DMS 273 (cell line): ENCODE measurements at regions not wholly inside any gene's neighbourhood (a gene's known extent, or its start where the extent isn't known, plus 50 kb on each side); places are given as distances from the start of the nearest gene placed in this dataset.
"Not testable (repeated sequence)": the region's sequence is repeated elsewhere in the genome, so short reads cannot be mapped to it uniquely, and the experiment has no call there.

ENCODE experiments used
- DNase-seq: peaks from one replicate; lab custom pipeline; 2025; ENCODE audit not compliant: unreplicated experiment; lab: John Stamatoyannopoulos, UW

DNA sequence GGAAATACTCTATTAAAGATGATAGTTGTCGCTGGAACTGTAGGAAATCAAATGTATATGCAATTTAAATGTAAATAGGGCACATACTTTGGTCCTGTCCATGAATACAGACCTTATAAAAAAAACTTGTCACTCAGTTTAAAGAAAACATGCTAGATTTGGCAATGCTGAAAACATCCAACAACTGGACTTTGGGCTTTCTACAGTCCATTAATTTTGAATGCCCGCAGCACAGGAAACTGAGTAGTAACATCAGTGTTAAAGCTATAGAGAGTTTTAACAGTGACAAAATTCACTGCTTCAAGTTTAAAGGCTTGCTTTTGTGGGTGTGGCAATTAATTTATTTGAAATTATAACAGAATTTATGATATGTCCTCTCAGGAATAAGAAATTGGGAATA is 578.4 kb downstream of the TRIML1 start:
- DNase-seq, result no peak

GRCh38 chr4:188719794-188720193 is 580.6 kb downstream of the TRIML1 start:
- DNase-seq, result no peak

GRCh38 chr4:188722911-188723310 is 583.7 kb downstream of the TRIML1 start:
- DNase-seq, result no peak

GRCh38 chr4:188727746-188728145 is 588.5 kb downstream of the TRIML1 start:
- no peak for DNase-seq

GRCh38 chr4:188728359-188728758 is 589.1 kb downstream of the TRIML1 start:
- DNase-seq, result no peak

- no peak for DNase-seq
These were observed 592.9 kb downstream of the TRIML1 start for GRCh38 chr4:188732131-188732530.

DNA sequence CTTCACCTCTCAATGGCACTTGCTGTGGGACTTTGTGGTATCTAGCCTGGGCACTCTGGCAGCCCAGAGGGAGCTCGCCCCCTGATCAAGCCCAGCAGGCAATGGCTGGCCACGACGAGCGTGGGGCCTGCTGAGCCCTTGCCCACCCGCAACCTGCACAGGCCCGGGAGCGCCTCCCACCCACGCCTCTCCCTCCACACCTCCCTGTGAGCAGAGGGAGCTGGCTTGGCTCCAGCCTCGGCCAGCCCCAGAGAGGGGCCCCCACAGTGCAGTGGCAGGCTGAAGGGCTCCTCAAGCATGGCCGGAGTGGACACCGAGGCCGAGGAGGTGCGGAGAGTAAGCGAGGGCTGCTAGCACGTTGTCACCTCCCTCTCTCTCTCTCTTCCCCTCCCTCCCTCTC is 595.8 kb downstream of the TRIML1 start:
- no peak for DNase-seq

DNA sequence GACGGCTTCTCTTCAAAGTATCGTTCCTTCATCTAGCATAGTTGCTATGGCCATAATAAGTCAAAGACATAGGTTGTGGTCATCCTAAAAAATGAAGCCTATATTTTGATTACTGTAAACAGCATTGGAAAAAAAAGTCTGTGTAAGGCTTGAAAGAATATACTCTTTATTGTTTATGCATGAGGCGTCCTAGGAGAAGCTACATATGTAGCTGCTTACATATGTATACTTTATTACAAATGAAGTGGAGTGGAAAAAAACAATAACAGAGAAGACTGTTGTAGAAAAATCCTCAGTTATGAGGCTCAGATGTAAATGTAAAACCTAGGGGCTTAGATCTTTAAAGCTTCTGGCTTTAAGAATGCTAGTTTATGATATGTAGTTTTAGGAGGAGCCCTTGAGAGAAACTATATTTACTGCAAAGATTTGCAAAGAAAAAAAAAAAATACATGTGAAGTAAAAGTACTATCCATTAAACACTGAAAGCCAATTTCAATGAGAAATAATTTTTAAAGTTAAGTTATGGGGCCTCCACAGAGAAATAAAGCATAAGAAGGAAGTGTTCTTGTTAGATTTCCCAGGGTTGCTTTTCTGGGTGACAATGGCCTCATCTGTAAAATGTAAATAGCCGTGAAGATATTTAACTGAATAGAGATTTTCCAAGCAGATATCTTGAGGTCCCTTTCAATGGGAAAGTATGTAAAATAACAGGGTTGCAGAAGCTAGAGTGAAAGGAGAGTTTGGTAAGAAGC is 598.2 kb downstream of the TRIML1 start:
- no peak for DNase-seq

GRCh38 chr4:188738290-188738689 is 599.0 kb downstream of the TRIML1 start:
- DNase-seq, result peak; percentile 1

DNA sequence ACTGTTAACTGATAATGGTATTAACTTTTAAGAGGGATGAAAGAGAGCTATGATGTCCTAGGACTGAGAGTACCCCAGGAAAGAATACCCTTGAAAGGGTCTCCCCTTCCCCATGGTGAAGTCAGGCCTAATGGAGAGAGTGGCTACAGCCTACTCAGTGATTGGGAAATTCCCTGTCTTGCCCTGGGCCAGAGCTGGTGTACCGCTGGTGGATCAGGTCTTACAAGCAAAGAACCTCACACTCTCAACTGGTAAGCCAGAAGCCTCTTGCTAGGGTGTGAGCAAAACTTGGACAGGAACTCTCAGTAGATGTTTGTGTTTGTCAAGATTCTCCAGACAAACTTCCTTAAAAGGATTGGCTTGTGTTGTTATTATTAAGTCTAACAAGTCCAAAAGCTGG is 600.9 kb downstream of the TRIML1 start:
- not testable (repeated sequence) for DNase-seq

DNA sequence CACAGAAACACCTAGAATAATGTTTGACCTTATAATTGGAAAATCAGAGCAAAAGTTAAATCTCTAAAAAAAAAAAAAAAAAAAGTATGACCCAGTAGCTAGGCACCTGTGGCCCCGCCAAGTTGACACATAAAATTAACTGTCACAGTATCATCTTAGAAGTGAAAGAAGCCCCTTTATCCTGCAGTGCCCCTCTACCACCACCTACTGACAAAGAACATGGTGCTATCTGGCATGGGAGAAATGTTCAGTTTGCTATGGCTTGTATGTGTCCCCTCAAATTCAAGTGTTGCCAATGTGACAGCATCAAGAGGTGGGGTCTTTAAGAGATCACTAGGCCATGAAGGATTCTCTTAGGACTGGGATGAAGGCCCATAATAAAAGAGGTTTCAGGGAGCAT is 601.5 kb downstream of the TRIML1 start:
- DNase-seq, result not testable (repeated sequence)

DNA sequence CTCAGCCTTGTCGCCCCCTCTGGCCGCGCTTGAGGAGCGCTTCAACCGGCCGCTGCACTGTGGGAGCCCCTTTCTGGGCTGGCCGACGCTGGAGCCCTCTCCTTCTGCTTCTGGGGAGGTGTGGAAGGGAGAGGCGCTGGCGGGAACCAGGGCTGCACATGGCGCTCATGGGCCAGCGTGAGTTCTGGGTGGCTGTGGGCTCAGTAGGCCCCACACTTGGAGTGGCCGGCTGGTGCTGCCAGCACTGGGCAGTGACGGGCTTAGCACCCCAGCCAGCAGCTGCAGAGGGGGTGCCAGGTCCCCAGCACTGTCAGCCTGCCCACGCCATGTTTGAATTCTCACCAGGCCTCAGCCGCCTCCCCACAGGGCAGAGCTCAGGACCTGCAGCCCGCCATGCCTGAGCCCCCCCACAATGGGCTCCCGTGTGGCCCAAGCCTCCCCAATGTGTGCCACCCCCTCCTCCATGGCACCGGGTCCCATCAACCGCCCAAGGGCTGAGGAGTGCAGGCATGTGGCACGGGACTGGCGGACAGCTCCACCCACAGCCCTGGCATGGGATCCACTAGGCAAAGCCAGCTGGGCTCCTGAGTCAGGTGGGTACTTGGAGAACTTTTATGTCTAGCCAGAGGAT is 615.2 kb downstream of the TRIML1 start:
- DNase-seq, result no peak

DNA sequence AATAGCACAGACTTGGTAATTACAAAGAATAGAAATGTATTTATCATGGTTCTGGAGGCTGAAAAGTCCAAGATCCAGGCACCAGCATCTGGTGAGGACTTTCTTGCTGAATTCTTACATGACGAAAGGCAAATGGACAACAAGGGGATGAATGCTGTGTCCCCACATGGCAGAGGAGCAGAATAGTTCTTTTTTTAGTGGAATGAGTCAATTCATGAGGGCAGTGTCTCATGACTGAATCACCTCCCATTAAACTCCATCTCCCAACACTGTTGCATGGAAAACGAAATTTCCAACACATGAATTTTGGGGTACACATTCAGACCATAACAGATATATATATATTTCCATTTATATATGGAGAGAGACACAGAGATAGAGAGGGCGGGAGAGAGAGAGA is 628.3 kb downstream of the TRIML1 start:
- DNase-seq, result no peak

DNA sequence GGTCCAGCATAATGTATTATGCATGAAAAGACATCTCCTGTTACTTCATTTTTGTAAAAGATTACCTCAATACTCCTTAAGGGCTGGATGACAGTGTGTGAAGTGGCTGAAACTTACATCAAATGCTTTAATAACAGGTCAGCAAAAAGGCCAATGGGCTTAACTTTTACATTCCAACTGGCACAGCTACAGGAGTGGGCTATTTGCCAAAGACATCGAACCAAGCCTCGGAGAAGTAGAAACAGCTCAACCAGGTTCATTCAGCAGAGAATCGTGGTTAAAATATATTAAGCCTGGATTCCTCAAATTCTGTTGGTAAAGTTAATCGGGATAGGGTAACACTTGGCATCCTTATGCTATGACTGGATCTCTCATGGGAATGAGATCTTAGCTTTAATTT is 639.7 kb downstream of the TRIML1 start:
- no peak for DNase-seq

- DNase-seq, result no peak
These were observed 640.3 kb downstream of the TRIML1 start for GRCh38 chr4:188779581-188779980.

DNA sequence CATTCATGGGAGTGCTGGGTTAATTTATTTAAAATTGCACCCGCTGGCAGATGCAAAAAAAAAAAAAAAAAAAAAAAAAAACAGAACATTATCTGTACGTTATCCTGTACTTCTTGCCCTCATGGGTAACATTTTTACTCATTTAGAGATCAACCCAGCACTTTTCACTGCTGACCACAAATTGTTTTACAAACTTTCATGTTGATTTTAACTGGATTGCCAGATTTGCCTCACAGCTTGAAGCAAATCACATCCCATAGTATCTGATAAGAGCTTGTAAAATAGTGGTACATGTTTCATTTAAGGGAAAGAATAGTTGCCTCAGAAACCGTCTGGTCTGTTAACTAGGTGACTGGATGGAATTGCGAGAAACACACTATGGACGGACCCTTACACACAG is 640.8 kb downstream of the TRIML1 start:
- DNase-seq, result no peak

DNA sequence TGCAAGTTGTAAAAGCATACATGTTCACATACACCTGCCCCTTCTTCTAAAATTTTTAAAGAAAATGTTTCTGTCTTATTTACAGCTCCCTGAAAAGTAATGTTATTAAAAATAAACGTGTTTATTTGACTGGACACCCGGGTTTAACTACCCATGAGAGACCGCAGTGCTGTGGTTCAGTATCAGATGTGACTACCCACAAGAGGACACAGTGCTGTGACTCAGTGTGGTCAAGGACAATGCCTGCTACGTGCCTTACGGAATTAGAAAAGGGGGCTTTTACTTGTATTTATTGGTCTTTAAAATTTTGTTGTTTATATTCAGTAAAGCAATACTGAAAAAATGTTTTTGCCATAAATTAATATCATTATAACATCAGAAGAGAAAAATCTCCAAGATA is 641.4 kb downstream of the TRIML1 start:
- no peak for DNase-seq

GRCh38 chr4:188781655-188782054 is 642.4 kb downstream of the TRIML1 start:
- DNase-seq, result peak; percentile 0

DNA sequence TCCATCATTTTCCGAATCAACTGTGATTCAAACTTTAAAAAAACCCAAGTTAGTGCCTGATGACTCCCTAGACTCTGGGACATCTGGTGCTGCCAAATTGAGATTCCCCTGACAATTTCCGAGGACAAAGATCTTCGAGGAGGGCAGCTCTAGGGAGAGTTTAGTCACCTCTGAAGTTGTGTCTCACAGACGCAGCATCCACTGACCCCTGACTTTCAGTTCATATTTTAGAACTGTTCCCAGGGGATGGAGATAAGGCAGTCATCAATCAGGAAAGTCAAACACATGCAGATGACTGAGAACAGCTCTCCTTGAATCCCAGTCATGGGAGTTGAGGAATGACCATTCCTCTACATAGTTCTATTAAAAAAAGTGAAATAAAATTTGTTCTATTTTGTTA is 643.9 kb downstream of the TRIML1 start:
- DNase-seq, result no peak

DNA sequence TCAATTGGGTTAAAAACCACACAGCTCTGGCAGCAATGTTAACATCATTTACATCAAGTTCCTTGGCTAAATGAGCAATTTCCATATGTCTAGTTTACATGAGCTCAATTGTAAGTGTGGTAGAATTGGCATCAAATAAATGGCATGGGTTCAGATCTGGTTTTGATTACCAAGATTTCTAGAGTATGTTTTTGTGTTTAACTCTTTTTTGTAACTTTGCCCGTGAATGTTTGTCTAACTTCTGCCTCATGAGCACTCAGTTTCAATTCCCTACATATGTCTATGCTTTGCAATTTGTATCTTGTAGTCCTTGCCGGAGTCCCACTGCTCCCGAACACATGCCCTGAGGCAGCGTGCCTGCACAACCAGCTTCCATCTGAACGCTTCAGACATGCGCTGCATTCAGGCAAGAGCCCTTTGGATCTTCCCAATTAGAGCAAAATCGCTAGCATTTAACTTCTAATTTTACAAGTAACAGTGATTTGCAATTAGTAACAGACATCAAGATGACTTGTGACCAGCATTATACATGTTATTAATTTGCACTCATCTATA is 644.4 kb downstream of the TRIML1 start:
- no peak for DNase-seq

DNA sequence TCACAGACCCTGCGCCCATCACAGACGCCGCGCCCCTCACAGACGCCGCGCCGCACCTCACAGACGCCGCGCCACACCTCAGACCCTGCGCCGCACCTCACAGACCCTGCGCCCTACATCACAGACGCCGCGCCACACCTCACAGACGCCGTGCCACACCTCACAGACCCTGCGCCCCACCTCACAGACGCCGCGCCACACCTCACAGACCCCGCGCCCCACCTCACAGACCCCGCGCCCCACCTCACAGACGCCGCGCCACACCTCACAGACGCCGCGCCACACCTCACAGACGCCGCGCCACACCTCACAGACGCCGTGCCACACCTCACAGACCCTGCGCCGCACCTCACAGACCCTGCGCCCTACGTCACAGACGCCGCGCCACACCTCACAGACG is 657.4 kb downstream of the TRIML1 start:
- DNase-seq, result not testable (repeated sequence)

DNA sequence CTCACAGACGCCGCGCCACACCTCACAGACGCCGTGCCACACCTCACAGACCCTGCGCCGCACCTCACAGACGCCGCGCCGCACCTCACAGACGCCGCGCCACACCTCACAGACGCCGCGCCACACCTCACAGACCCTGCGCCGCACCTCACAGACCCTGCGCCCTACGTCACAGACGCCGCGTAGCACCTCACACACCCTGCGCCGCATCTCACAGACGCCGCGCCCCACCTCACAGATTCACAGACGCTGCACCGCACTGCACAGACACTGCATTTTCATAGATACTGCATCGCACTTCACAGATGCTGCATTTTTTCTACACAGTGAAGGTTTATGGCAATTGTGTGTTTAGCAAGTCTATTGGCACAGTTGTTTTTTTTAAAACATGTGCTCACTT is 657.8 kb downstream of the TRIML1 start:
- not testable (repeated sequence) for DNase-seq

GRCh38 chr4:188804861-188805260 is 665.6 kb downstream of the TRIML1 start:
- DNase-seq, result no peak
